ENCODE measurements at regions not wholly inside any gene's neighbourhood (a gene's known extent, or its start where the extent isn't known, plus 50 kb on each side); places are given as distances from the start of the nearest gene placed in this dataset.
A peak's percentile ranks its signal among the peaks of the same experiment; 100 is the strongest.

DNA sequence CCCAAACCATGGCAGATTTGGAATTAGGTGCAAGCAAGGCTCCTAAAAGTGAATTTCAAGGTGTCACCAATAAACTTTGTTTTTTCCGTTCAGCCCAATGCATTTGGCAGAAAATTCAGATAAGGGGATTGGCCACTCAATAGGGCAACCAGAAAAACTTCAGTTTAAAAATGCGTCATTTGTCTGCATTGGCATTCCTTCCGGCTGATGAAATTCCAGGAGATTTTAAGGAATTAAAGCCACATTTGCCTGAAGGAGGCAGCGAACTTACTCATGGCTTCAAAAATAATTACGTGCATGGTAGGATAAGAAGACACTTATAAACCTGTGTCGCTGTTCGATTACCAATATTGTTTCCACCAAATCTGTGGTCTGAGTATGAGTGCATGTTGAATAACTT, 151.9 kb downstream of the SALL1 start:
- no peaks in the 10 kb centered on the region for H3K79me2 ChIP-seq (ENCODE audit: low read length)
- no peaks in the 10 kb centered on the region for H3K9me3 ChIP-seq (ENCODE audit: insufficient read depth, low read length)
- peaks cover 25% of the 10 kb centered on the region for H3K4me1 ChIP-seq (ENCODE audit: low read length)
- H3K27me3 ChIP-seq (ENCODE audit: low read depth, low read length): peaks cover 23% of the 10 kb centered on the region
- H2AFZ ChIP-seq (ENCODE audit: low read depth, low read length): no peak overlapping the region
- TF ChIP-seq, protein P1, sequence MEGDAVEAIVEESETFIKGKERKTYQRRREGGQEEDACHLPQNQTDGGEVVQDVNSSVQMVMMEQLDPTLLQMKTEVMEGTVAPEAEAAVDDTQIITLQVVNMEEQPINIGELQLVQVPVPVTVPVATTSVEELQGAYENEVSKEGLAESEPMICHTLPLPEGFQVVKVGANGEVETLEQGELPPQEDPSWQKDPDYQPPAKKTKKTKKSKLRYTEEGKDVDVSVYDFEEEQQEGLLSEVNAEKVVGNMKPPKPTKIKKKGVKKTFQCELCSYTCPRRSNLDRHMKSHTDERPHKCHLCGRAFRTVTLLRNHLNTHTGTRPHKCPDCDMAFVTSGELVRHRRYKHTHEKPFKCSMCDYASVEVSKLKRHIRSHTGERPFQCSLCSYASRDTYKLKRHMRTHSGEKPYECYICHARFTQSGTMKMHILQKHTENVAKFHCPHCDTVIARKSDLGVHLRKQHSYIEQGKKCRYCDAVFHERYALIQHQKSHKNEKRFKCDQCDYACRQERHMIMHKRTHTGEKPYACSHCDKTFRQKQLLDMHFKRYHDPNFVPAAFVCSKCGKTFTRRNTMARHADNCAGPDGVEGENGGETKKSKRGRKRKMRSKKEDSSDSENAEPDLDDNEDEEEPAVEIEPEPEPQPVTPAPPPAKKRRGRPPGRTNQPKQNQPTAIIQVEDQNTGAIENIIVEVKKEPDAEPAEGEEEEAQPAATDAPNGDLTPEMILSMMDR (IDR thresholded peaks at IDR 0.05; ENCODE audit: low read depth, low read length): no peak
- TF ChIP-seq EZH2phosphoT487 (IDR thresholded peaks at IDR 0.05; ENCODE audit: low read depth): no peak
- H3K27ac ChIP-seq (ENCODE audit: low read length): no peak overlapping the region
- no peaks in the 10 kb centered on the region for H3K36me3 ChIP-seq (replicated peaks; ENCODE audit: low read depth, low read length)
- H4K20me1 ChIP-seq (ENCODE audit: insufficient read depth, low read length): no peaks in the 10 kb centered on the region
- no peak overlapping the region for H3K9ac ChIP-seq (ENCODE audit: low read length)
- H3K4me3 ChIP-seq (ENCODE audit: low read length): no peak overlapping the region
- no peak overlapping the region for H3K4me2 ChIP-seq (ENCODE audit: low read length)

DNA sequence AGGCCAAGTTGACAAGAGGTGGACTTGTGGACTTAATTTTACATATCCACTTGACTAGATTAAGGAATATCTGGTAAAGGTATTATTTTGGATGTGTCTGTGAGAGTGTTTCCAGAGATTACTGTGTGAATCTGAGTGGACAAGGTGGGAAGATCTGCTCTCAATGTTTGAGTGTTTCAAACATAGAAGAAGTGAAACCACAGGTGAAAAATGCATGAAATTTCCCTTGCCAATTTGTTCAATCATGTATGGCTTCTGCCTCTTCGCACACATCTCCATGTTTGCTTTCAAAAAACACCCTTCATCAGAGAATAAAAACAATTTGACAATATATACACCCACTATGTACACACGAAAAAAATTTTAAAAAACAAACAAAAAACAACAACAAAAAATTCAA, 152.7 kb downstream of the SALL1 start:
- Histone ChIP-seq H3K9me3 (ENCODE audit: insufficient read depth, low read length) (no peaks in the 10 kb centered on the region), H3K27ac (ENCODE audit: low read length) (no peak overlapping the region), H4K20me1 (ENCODE audit: insufficient read depth, low read length) (no peaks in the 10 kb centered on the region), H3K4me1 (ENCODE audit: low read length) (peaks cover 29% of the 10 kb centered on the region), H3K9ac (ENCODE audit: low read length) (no peak overlapping the region), H2AFZ (ENCODE audit: low read depth, low read length) (no peak overlapping the region), H3K4me3 (ENCODE audit: low read length) (no peak overlapping the region), H3K27me3 (ENCODE audit: low read depth, low read length) (peaks cover 23% of the 10 kb centered on the region), H3K4me2 (ENCODE audit: low read length) (peak overlapping the region; percentile 50), H3K36me3 (replicated peaks; ENCODE audit: low read depth, low read length) (no peaks in the 10 kb centered on the region), H3K79me2 (ENCODE audit: low read length) (no peaks in the 10 kb centered on the region)
- no peak for TF ChIP-seq EZH2phosphoT487 (IDR thresholded peaks at IDR 0.05; ENCODE audit: low read depth)
- TF ChIP-seq, protein P1 (IDR thresholded peaks at IDR 0.05; ENCODE audit: low read depth, low read length): no peak

DNA sequence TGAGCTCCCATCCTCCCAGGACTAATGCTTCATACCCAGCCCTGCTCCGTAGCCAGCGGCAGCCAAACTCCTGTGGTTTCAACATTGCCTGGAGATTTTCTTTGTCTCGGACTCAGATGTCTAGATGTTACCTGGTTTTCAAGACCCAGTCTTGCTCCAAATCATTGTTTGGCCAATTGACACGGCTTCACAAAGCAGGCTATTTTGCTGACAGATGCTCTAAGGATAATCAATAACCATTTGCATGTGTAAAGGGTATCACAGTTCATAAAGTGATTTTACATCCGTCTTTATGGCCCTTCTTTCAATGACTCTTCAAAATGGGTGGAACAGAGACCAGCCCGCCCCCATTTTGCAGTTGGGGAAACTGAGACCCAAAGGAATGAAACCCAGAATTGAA, 153.4 kb downstream of the SALL1 start:
- no peak overlapping the region for H3K4me2 ChIP-seq (ENCODE audit: low read length)

DNA sequence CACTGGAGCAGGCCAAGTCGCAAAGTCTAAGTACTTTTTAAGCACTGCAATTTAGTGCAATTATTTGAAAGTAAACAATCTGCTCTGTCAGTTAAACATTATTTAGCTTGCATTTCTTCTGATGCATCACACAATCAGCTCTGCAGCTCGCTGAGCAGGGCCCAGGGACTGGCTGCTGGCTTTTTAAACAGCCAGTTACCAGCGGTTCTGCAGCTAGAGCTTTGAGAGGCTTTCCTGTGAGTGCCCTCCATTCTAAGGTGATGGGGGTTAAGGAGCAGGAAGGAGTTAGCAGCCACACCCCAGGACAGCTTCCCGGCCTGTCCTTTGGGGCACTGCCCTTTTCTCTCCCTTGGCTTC, 154.3 kb downstream of the SALL1 start:
- no peak for TF ChIP-seq EZH2phosphoT487 (IDR thresholded peaks at IDR 0.05; ENCODE audit: low read depth)
- TF ChIP-seq, protein P1 (IDR thresholded peaks at IDR 0.05; ENCODE audit: low read depth, low read length): no peak
- no peak overlapping the region for H2AFZ ChIP-seq (ENCODE audit: low read depth, low read length)
- H3K27me3 ChIP-seq (ENCODE audit: low read depth, low read length): peaks cover 23% of the 10 kb centered on the region

More for the DNA sequence above, 153.4 kb downstream of the SALL1 start:
- TF ChIP-seq, protein P1 (IDR thresholded peaks at IDR 0.05; ENCODE audit: low read depth, low read length): no peak
- no peak for TF ChIP-seq EZH2phosphoT487 (IDR thresholded peaks at IDR 0.05; ENCODE audit: low read depth)
- no peaks in the 10 kb centered on the region for H3K79me2 ChIP-seq (ENCODE audit: low read length)
- H3K27me3 ChIP-seq (ENCODE audit: low read depth, low read length): peaks cover 23% of the 10 kb centered on the region
- H3K9ac ChIP-seq (ENCODE audit: low read length): no peak overlapping the region
- no peaks in the 10 kb centered on the region for H3K36me3 ChIP-seq (replicated peaks; ENCODE audit: low read depth, low read length)
- no peaks in the 10 kb centered on the region for H3K9me3 ChIP-seq (ENCODE audit: insufficient read depth, low read length)
- H3K4me3 ChIP-seq (ENCODE audit: low read length): no peak overlapping the region
- no peak overlapping the region for H2AFZ ChIP-seq (ENCODE audit: low read depth, low read length)
- no peaks in the 10 kb centered on the region for H4K20me1 ChIP-seq (ENCODE audit: insufficient read depth, low read length)
- no peak overlapping the region for H3K27ac ChIP-seq (ENCODE audit: low read length)
- H3K4me1 ChIP-seq (ENCODE audit: low read length): peaks cover 29% of the 10 kb centered on the region

More for the DNA sequence above, 154.3 kb downstream of the SALL1 start:
- H3K9ac ChIP-seq (ENCODE audit: low read length): no peak overlapping the region
- H3K9me3 ChIP-seq (ENCODE audit: insufficient read depth, low read length): no peaks in the 10 kb centered on the region
- no peaks in the 10 kb centered on the region for H3K36me3 ChIP-seq (replicated peaks; ENCODE audit: low read depth, low read length)
- H3K4me3 ChIP-seq (ENCODE audit: low read length): no peak overlapping the region
- H3K27ac ChIP-seq (ENCODE audit: low read length): no peak overlapping the region
- H3K4me2 ChIP-seq (ENCODE audit: low read length): no peak overlapping the region
- H3K79me2 ChIP-seq (ENCODE audit: low read length): no peaks in the 10 kb centered on the region
- H3K4me1 ChIP-seq (ENCODE audit: low read length): peaks cover 29% of the 10 kb centered on the region
- H4K20me1 ChIP-seq (ENCODE audit: insufficient read depth, low read length): no peaks in the 10 kb centered on the region
